ENCODE measurements at regions not wholly inside any gene's neighbourhood (a gene's known extent, or its start where the extent isn't known, plus 50 kb on each side); places are given as distances from the start of the nearest gene placed in this dataset.

- TF ChIP-seq POLR2A (IDR thresholded peaks at IDR 0.05) (no peak), CTCF (IDR thresholded peaks at IDR 0.05 in 4 of 5, conservative IDR thresholded peaks at IDR 0.05 in 1 of 5) (no peak)
These were observed 266.3 kb upstream of the EPHA6 start for GRCh38 chr3:96548073-96548472.

All from gastrocnemius medialis (tissue), 4 donors.